ENCODE measurements at regions not wholly inside any gene's neighbourhood (a gene's known extent, or its start where the extent isn't known, plus 50 kb on each side); places are given as distances from the start of the nearest gene placed in this dataset.
"Not testable (repeated sequence)": the region's sequence is repeated elsewhere in the genome, so short reads cannot be mapped to it uniquely, and the experiment has no call there.

DNA sequence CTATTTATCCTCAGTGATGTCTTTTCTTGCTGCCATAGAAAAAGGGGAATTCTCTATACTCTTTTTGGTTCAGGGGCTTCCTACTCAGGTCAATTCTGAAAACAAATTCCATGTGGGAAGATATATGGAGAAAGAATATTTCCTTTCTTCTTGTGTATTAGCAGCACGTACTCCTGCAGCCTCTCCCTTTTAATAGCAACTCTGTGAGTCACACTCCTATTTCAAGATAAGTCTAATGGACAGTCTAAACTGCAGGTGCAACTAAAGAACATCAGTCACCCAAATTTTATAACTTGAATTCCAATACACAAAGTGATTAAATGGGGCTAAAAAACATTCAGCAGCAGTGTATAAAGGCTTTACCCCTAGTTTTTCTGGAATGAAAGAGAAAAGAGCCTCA lies 942.2 kb downstream of the CNTNAP5 start:
- no peak for DNase-seq (ENCODE audit: low read depth in 2 of 2, low spot score in 1 of 2)

DNA sequence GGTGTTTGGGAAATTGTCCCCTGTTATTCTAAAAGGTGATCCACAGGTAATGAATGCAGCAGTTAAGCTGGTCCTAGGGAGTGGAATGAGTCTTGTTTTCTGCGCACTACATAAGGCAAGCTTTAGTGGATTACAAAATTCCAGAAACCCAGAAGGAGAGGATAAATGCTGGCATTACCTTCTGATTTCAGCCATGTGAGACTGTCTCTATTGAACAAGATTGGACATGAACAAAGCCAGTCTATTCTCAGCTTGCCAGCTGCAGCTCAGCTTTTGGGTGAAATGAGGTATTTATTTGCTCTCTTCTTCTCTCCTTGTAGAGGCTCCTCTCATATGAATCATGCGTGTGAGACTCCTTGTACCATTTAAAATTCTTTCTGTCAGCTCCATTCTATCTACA lies 944.9 kb downstream of the CNTNAP5 start:
- no peak for DNase-seq (ENCODE audit: low read depth in 2 of 2, low spot score in 1 of 2)

DNA sequence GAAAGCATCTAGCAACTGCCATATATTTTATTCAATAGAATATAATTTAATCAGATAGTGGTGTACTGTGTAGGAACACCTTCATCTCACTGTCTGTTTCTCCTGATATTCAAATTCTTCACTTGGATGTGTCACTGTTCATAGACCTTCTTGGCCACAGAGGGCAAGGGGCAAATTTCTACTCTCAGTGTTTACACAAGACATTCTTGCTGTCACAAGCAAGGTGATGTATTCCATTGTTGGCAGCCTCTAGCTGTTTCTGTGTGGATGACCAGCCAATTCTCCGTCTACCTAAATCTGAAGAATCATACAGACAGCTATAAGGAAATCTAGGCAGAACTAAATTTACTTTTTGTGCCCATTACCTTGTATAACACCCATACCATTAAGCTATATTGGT lies 948.3 kb downstream of the CNTNAP5 start:
- DNase-seq (ENCODE audit: low read depth in 2 of 2, low spot score in 1 of 2) = no peak

DNA sequence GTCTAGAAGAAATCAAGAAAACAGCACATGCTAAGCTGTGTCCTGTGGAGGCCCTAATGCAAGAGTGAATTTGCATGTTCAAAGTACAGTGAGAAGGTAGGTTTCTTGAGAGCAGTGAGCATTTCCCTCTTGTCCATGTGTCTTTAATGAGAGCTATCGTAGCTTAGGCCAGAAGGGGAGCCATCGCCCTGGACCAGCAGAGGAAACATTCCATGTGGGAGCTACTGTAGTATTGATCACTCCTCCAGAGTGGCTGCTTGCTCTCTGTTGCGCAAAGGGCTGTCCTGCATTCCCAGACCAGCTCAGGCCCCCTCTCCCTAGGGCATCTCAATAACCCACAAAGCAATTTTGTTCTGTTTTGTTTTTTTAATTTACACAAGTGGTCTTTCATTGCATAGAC lies 950.1 kb downstream of the CNTNAP5 start:
- DNase-seq (ENCODE audit: low read depth in 2 of 2, low spot score in 1 of 2) = no peak

DNA sequence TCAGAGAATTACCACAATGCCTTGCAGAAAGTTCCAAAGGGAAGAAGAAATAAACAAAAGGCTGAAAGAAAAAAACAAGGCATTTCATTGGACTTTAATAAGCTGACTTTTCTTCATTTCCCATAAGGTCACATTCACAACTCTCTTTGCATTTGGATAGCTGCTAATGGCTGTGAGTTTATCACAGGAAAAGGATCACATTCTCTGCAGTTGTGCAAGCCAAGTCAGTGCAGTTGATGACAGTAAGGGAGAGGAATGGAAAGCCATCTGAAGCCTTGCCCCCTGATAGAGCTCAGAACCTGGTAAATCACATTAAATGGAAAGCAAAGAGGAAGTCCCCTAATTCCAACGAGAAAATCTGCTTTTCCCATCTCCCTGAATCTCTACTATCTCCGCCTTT lies 950.6 kb downstream of the CNTNAP5 start:
- no peak for DNase-seq (ENCODE audit: low read depth in 2 of 2, low spot score in 1 of 2)

DNA sequence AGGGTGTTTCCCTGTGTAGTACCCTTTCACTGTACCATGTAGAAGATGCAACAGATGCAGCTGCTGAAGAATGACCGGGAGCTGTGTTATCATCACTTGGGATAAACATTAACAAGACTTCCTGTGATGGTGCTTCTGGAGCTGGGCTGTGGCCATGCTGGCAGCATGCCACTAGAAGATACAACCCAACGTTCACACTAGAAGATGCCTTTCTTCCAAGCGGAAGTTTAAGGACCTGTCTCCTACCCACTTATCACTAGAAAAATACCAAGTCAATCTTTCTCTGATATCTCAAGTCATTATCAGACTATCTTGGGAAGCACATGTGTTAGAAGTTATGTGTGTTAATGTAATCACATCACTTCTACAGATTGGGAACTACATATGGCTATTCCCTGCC lies 953.5 kb downstream of the CNTNAP5 start:
- no peak for DNase-seq (ENCODE audit: low read depth in 2 of 2, low spot score in 1 of 2)

DNA sequence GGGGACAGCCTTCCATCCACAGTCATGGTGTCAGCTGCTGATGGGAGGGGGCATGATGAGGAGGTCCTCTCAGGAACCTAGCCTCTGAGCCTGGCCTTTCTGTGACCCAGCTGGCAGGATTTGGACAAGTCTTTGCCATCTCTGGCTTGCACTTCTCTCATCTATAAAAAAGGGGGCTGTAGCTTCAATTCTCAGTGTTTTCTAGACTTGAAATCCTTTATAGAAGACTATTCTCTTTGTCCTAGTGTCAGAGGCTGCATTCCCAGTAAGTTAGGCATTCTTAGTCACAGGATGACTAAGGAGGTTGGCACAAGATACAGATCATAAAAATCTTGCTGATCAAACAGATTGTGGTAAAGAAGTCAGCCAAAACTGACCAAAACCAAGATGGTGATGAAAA lies 958.5 kb downstream of the CNTNAP5 start:
- DNase-seq (ENCODE audit: low read depth in 2 of 2, low spot score in 1 of 2) = no peak

DNA sequence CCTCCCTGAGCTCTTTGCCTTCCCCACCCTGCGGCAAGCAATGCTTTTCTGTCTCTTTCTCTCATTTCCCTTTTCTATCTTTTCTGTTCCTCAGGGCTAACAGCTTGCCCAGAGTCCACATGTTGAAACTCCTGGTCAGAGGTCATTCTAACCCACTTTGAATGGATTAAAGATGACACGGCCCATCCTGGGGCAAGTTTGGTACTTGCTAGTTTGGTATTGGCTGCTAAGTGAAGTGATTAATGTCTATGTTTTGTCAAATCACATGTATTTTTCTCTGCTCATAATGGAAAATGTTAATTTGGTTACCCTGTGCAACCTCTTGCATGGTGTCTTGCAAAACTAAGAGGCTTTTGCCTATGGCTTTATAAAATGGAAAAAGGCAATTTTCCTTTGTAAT lies 960.2 kb downstream of the CNTNAP5 start:
- DNase-seq (ENCODE audit: low read depth in 2 of 2, low spot score in 1 of 2) = no peak

DNA sequence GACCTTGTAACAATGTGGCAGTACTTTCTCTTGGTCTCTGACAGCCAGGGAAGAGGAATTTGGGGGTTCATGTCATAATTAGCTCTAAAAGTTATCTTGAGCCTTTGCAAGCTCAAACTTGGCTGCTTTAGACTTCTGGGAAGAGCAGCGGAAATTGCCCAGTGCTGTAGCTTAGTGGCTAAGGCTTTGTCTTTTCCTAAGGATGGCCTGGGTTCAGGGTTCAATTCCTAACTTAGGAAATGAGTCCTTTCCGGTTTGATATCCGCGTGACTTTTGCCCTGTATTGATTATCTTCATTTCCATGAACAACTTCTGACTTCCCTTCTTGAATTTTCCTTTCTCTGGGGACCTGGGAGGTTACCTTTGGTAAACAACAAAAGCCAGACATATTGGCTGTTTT lies 961.0 kb downstream of the CNTNAP5 start:
- DNase-seq (ENCODE audit: low read depth in 2 of 2, low spot score in 1 of 2) = no peak

DNA sequence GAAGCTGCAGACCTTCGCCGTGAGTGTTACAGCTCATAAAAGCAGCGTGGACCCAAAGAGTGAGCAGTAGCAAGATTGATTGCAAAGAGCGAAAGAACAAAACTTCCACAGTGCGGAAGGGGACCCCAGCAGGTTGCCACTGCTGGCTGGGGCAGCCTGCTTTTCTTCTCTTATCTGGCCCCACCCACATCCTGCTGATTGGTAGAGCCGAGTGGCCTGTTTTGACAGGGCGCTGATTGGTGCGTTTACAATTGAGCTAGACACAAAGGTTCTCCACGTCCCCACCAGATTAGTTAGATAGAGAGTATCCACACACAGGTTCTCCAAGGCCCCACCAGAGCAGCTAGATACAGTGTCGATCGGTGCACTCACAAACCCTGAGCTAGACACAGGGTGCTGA lies 961.8 kb downstream of the CNTNAP5 start:
- not testable (repeated sequence) for DNase-seq (ENCODE audit: low read depth in 2 of 2, low spot score in 1 of 2)

DNA sequence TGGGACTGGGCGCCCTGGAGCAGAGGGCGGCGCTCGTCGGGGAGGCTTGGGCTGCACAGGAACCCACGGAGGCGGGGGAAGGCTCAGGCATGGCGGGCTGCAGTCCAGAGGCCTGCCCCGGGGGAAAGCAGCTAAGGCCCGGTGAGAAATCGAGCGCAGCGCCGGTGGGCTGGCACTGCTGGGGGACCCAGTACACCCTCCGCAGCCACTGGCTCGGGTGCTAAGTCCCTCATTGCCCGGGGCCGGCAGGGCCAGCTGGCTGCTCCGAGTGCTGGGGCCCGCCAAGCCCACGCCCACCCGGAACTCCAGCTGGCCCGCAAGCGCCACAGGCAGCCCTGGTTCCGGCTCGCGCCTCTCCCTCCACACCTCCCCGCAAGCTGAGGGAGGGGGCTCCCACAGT lies 962.3 kb downstream of the CNTNAP5 start:
- not testable (repeated sequence) for DNase-seq (ENCODE audit: low read depth in 2 of 2, low spot score in 1 of 2)

DNA sequence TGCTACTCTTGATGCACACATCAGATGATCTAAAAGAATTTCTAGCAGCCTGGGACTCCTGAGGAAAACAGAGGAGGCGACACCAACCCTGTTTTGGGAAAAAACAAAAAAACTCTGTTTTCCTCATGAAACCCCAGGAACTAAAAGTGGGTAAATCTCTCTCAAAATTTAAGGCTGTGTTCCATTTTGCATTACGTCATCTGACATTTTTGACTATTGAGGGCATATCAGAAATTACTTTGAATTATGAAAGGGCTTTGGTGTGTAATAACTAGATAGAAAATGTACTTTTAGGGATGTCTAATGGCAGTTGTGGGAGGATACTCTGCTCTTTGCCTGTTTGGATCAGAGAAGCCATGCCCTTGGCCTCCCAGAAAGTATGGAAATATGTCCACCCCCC lies 963.0 kb downstream of the CNTNAP5 start:
- DNase-seq (ENCODE audit: low read depth in 2 of 2, low spot score in 1 of 2) = no peak

DNA sequence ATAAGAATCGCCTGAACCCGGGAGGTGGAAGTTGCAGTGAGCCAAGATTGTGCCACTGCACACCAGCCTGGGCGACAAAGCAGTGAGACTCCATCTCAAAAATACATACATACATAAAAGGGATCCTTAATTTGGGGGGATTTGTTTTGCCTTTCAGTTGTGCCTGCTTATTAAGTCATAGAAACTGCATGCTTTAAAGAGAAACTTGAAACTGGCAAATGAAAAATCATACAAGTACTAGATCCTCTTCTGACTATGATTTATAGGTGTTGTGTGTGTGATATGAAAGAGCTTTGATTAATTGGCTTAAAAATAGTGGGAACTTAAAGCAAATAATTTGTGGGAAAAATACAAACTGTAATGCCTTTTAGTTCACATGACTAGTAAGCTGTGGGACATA lies 963.7 kb downstream of the CNTNAP5 start:
- no peak for DNase-seq (ENCODE audit: low read depth in 2 of 2, low spot score in 1 of 2)

DNA sequence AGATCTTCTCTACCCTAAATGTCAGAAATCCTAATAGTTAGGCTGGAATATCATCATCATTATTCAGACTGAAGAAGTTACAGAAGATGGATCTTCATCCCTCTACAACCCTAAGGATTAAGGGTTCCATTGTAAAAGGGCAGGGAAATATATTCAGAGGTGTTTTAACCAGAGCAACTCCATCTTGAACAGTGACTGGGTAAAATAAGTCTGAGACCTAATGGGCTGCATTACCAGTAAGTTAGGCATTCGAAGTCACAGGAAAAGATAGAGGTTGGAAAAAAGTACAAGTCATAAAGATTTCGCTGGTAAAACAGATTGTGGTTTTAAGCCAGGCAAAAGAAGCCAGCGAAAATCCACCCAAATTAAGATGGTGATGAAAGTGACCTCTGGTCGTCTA lies 968.7 kb downstream of the CNTNAP5 start:
- no peak for DNase-seq (ENCODE audit: low read depth in 2 of 2, low spot score in 1 of 2)

DNA sequence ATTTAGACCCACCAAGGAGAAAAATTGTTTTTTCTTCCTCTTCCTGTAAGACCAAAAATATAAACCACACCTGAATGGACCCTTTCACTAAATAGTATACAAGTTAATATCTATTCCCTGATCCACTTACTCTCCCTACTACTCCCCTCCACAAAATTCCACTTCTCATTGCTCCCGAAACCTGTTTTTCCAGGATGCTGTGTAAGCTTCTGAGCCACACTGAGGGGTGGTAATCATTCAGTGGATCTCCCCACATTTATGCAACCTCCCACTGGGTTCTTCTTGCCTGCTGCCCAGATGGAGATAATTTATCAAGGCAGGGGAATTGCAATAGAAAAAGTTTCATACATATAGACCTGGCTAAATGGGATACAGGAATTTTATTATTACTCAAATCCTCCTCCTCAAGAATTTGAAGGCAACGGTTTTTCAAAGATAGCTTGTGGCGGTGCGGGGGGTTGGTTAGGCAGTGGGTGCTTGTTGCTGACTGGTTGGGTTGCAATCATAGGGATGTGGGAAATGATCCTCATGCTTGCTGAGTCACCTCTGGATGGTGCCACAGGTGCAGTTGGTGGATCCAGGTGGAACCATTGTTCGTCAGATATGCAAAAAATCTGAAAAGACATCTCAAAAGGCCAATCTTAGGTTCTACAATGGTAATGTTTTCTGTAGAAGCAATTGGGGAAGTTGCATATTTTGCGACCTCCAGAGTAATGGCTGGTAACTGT lies 970.3 kb downstream of the CNTNAP5 start:
- no peak for DNase-seq (ENCODE audit: low read depth in 2 of 2, low spot score in 1 of 2)

DNA sequence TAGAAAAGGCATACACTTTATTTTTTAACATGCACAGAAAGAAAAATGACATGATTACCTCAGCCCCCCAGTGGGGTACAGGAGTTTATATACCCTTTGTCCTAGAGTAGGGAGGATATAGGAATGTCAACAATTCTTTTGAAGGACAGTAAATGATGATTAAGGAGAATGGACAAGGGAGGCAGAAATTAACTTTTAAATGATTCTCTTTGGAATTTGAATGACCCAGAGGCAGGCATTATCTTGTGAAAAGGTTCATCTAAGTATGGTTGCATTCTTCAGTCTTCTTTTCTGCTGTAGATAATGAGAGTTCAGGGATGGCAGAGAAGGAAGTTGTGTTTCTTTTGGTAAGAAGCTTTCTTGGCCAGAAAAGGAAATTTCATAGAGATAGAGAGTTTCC lies 971.3 kb downstream of the CNTNAP5 start:
- no peak for DNase-seq (ENCODE audit: low read depth in 2 of 2, low spot score in 1 of 2)

DNA sequence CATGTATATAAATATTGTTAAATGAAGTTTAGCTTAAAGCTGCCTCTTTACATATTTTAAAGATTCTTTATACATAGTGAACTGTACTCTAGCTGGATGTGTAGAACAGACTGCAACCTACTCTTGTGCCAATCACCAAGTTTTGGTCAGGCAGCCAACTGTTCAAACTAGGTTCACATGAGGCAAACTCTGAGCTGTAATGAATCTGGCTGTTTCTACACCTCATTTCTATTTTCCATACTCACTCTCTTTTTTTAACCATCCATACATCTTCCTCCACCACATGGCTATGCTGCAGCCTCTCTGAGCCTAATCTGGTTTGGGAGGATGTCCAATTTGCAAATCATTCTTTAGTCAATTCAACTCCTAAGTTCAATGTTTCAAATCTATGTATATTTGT lies 974.8 kb downstream of the CNTNAP5 start:
- DNase-seq (ENCODE audit: low read depth in 2 of 2, low spot score in 1 of 2) = no peak

DNA sequence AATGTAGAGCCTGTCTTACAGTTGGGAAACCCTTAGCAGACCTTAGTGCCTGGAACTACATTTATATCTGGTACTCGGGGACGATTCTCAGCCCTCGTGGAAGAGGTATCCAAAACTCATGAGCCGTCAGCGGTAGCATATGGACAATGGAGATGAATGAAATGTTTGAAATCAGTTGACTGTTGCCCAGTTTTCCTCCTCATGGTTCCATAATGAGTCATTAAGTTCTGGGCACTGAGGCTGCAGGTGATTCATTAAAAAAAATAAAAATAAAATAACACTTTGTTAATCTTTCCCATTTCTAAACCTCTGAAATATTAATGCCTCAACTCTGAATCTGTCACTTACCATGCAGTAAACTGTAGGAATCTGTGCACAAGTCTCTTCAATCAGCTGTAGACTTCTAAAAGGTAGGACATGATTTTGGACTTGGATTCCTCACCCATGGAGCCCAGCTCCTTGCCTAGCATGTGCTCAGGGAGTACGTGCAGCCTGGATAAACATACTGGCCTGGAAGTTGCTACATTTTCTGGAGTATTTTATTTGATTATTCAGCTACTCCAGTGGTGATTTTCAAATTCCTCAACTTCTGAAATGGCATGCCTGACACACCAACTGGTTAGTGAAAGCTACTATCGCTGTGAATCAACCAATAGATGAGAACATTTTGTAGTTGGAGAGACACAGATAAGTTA lies 979.2 kb downstream of the CNTNAP5 start:
- DNase-seq (ENCODE audit: low read depth in 2 of 2, low spot score in 1 of 2) = no peak

DNA sequence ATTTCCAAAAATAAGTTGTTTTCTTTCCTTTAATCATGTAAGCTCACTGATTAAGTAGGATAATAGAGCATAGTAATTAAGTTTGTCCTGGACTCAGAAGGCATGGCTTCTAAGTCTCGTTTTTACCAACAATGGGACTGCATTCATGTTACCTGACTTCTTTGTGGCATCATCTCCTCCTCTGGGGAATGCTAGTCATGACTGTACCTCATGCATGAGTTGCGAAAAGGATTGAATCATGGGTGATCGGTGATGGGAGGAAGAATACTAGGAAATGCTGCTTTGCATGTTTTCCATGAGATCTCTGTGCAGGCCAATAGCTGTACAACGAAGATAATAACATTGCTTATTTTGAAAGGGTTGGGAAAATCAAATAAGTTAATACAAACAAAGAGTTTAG lies 981.6 kb downstream of the CNTNAP5 start:
- DNase-seq (ENCODE audit: low read depth in 2 of 2, low spot score in 1 of 2) = no peak

DNA sequence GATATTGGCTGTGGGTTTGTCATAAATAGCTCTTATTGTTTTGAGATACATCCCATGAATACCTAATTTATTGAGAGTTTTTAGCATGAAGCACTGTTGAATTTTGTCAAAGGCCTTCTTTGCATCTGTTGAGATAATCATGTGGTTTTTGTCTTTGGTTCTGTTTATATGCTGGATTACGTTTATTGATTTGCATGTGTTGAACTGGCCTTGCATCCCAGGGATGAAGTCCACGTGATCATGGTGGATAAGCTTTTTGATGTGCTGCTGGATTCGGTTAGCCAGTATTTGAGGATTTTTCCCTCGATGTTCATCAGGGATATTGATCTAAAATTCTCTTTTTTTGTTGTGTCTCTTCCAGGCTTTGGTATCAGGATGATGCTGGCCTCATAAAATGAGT lies 1003.6 kb downstream of the CNTNAP5 start:
- DNase-seq (ENCODE audit: low read depth in 2 of 2, low spot score in 1 of 2) = not testable (repeated sequence)

DNA sequence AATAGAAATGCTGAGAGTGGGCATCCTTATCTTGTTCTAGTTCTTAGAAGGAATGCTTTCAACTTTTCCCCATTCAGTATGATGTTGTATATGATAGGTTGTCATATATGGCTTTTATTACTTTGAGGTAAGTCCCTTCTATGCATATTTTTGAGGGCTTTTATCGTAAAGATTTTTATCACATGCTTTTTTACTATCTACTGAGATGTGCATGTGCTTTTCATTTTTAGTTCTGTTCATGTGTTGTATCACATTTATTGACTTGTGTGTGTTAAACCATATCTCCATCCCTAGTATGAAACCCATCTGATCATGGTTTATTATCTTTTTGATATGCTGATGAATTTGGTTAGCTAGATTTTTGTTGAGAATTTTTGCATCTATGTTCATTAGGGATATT lies 1008.8 kb downstream of the CNTNAP5 start:
- DNase-seq (ENCODE audit: low read depth in 2 of 2, low spot score in 1 of 2) = no peak

DNA sequence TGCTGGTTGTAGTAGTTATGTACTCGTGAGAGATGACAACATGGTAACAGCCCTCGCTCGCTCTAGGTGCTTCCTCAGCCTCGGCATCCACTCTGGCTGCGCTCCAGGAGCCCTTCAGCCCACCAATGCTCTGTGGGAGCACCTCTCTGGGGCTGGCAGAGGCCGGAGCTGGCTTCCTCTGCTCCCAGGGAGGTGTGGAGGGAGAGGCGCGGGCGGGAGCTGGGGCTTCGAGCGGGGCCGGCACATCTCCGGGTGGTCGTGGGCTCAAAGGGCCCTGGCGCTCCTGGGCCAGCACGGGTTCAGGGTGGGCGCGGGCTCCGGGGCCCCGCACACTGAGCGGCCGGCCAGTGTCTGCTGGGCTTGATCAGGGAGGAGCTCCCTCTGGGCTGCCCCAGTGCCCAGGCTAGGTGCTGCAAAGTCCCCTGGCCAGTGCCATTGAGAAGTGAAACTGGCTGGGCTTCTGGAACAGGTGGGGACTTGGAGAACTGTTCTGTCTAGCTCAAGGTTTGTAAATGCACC lies 1012.1 kb downstream of the CNTNAP5 start:
- DNase-seq (ENCODE audit: low read depth in 2 of 2, low spot score in 1 of 2) = no peak

DNA sequence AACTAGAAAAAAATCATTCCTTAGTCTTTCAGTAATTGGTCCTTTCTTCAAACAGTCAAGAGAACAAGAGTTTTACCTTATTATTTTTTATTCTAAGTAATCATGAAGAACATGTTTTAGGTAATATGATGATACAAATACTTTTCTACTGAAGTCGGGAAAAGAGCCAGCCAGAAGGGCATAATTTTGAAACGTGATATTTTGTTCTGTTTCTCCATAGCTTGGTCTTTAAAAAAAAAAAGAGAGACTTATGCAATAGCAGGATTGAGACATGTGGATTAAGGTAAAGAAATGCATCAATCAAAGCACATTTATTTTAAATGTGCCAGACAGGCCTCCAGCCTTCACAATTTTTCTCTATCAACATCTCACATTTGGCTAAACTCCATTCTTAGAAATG lies 1016.8 kb downstream of the CNTNAP5 start:
- no peak for DNase-seq (ENCODE audit: low read depth in 2 of 2, low spot score in 1 of 2)
